ENCODE measurements at regions not wholly inside any gene's neighbourhood (a gene's known extent, or its start where the extent isn't known, plus 50 kb on each side); places are given as distances from the start of the nearest gene placed in this dataset.

DNA sequence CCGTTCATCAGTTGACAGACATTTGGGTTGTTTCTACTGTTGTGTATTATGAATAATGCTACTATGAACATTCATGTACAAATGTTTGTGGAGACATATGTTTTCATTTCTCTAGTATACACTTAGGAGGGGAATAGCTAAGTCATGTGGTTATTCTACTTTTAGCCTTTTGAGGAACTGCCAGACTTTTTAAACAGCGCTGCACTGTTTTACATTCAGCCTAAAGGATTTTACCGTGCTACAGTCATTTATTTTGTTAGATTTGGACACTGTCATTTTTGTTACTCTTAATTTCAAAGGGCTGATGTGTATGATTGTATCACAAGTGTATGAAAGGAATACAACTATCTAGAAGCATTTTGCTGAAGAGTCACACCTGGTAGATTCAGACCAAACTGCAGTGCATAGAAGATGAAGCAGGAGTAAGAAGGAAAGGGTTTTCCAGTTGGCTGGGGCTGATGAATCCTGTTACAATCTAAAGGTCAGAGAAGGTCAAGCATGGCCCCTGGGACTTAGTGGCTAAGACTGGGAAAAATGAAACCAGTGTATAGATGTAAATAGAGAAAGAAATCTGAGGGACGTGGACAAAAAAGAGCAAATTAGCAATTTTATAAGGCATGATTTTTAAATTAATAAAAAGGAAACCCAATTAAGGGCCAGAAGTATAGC is 509.7 kb downstream of the PSAT1 start:
- DNase-seq (ENCODE audit: low read depth) = no peak

- DNase-seq (ENCODE audit: low read depth) = no peak
These were observed 510.4 kb downstream of the PSAT1 start for GRCh38 chr9:78807286-78807685.

DNA sequence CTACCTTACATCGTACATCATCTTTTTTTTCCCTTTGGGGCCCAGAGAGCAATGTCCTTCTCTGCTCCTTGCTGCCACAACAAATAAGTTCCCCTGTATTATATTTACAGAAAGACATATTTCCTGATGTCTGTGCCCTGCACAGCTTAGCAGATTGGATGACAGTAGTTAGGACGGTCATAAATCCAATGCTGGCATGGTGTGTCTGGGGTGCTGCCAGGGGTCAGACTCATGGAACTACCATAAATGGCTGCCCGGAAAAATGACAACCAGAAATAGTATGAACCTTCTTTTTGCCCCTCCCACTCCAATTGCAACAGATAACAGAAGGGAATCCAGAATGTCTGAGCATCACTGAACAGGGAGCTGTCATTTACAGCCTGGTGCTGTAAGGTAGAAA is 511.1 kb downstream of the PSAT1 start:
- DNase-seq (ENCODE audit: low read depth) = no peak

DNA sequence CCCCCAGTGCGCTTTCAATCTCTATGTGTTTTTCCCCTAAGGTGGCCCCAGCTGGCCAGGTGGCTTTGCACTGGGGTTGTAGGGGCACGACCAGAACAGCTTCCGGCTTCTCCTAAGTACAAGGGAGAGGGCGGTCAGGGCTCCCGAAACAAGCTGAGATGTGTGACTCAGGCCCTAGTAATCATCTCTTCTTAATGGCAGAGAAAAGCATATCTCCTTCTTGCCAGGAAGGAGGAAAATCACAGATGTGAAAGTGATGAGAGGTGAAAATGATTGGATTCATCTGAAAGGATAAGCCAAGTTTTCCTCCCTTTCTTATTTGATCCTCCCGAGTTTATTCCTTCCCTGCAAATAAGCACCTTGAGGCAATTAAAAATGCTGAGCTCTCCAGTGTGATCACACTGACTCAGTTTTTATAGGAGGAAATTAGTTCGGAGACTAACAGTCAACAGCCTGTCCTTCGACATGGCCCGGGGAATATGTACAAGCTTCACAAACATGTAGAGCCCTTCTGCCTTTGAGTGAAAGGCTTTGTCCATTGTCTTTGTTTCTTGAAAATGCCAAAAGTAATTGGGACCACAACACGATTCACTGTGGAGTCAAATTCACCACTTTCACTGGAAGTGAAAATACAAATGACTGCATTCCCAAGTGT is 514.8 kb downstream of the PSAT1 start:
- no peak for DNase-seq (ENCODE audit: low read depth)

GRCh38 chr9:78812665-78813064 is 515.7 kb downstream of the PSAT1 start:
- DNase-seq (ENCODE audit: low read depth) = no peak

DNA sequence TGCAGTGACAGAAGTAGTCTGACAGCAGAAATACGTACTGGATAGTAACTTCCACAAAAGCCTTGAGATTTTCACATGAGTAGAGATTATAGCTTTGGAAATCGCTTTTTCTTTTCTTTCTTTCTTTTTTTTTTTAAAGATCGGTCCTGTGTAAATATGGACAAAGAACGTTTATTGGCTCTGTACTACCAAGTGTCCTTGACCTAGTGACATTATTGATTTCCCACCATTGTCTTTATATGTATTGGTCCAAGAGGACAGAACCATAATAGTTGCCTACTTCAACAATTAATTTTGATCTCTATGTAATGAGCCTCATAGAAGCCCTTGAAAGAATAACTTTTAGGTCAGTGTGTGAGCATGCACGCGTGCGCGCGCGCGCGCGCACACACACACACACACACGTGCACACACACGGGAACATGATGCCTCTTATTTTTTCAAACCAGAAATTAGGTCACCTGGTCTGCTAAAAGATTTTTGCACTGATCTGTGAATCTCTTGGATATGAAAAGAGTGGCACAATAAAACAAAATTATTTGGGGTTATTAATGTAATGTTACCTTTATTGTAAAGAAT is 516.8 kb downstream of the PSAT1 start:
- no peak for DNase-seq (ENCODE audit: low read depth)

DNA sequence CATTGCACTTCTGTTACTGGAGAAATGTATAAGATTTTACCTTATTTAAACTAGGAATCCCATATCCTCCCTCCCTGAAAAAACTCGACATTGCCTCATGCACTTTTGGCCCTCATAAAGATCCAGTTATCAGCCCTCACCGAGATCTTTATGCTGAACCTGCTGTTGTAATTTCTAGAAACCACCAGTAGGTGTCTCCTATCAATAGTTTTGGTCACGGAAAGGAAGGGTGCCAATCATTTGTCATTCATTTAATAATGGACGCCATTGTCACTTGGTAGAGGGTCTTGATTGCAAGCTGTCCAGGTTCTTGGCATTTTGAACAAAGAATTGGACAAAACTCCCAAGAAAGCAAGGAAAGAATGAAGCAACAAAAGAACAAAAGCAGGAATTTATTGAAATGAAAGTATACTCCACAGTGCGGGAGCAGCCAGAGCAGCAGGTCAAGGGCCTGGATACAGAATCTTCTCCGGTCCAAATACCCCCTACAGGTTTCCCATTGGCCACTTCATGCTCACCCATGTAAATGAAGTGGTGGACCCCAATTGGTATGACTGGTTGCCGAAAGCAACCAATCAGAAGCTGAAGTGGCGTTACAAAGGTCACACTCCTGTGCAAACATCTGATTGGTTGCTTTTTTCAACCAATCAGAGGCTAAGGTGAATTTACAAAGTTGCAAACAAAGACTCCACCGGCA is 524.3 kb downstream of the PSAT1 start:
- no peak for DNase-seq (ENCODE audit: low read depth)

DNA sequence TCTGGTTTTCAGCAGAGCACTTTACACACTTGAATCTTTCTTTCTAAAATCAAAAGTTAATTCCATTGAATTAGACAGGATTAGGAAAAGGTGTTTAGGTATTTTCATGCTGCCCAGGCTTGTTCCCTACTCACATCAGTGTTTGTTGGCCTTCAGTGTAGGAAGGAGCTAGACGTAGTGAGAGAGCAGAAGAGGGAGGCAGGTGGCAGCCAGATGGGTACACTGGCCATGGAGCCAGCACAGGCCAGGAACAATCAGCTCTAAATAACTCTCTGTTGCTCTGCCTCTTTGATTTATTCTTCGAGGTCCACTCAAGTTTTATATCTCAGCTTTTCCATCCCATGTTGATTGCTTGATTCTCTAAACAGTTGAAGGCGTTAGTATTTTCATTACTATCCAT is 529.6 kb downstream of the PSAT1 start:
- DNase-seq (ENCODE audit: low read depth) = no peak

GRCh38 chr9:78828521-78828920 is 531.6 kb downstream of the PSAT1 start:
- no peak for DNase-seq (ENCODE audit: low read depth)

GRCh38 chr9:78830301-78830700 is 533.4 kb downstream of the PSAT1 start:
- DNase-seq (ENCODE audit: low read depth) = no peak

DNA sequence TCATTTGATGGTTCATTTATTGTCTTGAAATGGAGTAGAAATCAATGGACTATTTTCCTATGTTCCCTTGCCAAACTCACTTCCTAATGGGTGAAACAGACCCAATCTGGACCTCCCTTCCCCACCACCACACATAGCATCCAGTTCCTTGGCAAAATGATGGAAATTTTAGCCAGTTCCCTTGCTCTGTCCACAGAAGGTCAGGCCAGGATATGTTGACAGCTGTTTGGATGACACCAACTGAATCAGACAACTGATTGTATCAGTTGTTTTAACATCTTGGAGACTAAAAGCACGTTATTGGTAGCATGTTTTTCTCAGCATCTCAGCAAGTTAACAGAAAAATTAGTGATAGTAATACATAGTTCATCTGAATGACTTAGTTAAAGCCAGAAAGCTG is 534.8 kb downstream of the PSAT1 start:
- DNase-seq (ENCODE audit: low read depth) = no peak

DNA sequence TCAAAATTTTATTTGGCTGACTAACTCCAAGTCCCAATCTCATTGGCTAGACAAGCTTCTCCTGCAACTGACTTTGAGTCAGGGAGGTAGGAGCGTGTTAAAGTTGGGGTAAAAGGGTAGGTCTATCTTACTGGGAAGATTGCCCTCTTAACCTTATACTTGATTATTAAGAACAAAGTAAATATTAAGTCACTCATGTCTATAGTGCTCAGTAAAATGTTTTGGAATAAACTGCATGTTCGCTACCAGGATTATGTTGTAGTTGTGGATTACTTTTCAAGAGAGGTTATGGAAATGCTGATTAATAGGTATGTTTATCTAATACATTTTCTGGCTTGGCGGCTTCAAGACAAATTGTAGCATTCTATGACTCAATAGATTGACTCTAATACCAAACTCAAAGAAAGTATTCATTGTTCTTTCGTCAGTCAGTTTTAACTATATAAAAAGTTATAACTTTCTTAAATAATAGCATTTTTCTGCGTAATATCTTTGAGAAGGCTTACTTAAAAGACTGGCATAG is 539.1 kb downstream of the PSAT1 start:
- no peak for DNase-seq (ENCODE audit: low read depth)

- no peak for DNase-seq (ENCODE audit: low read depth)
These were observed 542.3 kb downstream of the PSAT1 start for GRCh38 chr9:78839252-78839651.

GRCh38 chr9:78848061-78848460 is 551.1 kb downstream of the PSAT1 start:
- no peak for DNase-seq (ENCODE audit: low read depth)

GRCh38 chr9:78856144-78856543 is 559.2 kb downstream of the PSAT1 start:
- no peak for DNase-seq (ENCODE audit: low read depth)

- no peak for DNase-seq (ENCODE audit: low read depth)
These were observed 559.9 kb downstream of the PSAT1 start for GRCh38 chr9:78856781-78857180.

DNA sequence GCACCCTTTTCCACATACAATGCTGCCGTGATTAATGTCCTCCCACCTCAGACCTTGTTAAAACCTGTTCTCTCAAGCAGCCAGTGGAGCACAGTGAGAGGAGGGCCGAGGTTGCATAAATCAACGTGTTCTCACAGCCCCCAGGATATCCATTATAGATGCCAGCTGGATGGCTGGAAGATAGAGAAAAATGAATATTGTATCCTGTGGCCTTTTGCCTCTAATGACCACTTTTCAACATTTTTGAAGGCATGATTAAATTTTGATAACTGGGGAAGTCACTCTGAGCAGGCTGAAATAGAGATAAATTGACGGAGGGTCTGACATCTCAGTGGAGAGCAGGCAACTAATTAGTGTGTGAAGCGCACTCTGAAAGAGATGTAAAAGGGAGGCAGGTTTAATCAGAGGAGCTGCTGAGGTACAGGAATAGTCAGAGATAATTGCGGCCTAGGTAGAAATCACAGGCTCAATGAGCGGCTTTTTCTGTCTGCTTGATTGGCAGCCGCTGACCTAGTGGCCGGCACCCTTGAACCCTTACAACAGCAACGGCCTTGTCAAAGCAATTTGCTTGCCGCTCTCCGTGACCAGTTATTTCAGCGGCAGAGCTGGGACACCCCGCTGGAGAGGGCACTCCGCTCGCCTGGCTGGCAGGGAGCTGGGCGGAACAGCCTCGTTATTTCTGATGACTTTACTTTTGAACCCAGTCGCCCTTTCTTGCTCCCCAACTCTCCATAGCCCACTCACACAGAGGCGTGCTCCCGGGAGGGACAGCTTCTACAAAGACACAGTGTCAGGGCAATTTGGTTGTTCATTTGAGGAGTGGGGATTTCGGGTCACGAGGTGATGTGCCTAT is 560.7 kb downstream of the PSAT1 start:
- DNase-seq (ENCODE audit: low read depth) = no peak

GRCh38 chr9:78858266-78858665 is 561.3 kb downstream of the PSAT1 start:
- no peak for DNase-seq (ENCODE audit: low read depth)

GRCh38 chr9:78860801-78861475 is 564.0 kb downstream of the PSAT1 start:
- DNase-seq (ENCODE audit: low read depth) = no peak

DNA sequence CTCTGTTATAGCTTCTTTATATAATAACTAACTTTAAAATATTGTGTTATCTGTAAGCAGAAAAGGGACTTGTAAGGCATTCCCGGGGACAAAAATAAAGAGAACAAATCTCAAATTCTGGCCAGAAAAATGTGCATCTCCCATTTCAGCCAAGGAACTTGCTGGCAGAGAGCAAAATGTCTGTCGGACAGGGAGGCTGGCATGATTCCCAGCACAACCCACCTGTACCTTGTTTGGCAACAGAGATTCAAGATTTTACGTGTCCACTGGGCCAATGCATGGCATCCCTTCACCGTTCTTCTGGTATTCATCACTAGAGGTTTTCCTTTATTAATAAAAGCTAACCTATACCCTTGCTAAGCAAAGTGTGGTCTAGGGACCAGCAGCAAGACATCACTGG is 566.6 kb downstream of the PSAT1 start:
- DNase-seq (ENCODE audit: low read depth) = no peak

- no peak for DNase-seq (ENCODE audit: low read depth)
These were observed 568.8 kb downstream of the PSAT1 start for GRCh38 chr9:78865737-78866136.

Data from activated T-cell treated with anti-CD3 and anti-CD28 coated beads for 1 hour (primary cell).